H9 (cell line): ENCODE measurements at regions not wholly inside any gene's neighbourhood (a gene's known extent, or its start where the extent isn't known, plus 50 kb on each side); places are given as distances from the start of the nearest gene placed in this dataset.

Source experiments
- DNase-seq: peaks from one replicate; pipeline ENCODE4 v3.0.0-alpha.2; 2017
- H2AFZ ChIP-seq: one replicate; pipeline ENCODE4 v1.6.1; 2013; ENCODE audit warnings: mild to moderate bottlenecking, low read length, control low read depth, moderate library complexity
- H2AK5ac ChIP-seq: 2 replicates; pipeline ENCODE4 v1.6.1; 2013; ENCODE audit warnings: low read length, control low read depth, mixed read lengths; ENCODE audit not compliant: insufficient read length
- H2BK120ac ChIP-seq: one replicate; pipeline ENCODE4 v1.6.1; 2013; ENCODE audit warnings: low read depth, mild to moderate bottlenecking, low read length, control low read depth, inconsistent platforms; ENCODE audit not compliant: poor library complexity, severe bottlenecking
- H2BK12ac ChIP-seq: 2 replicates; pipeline ENCODE4 v1.6.1; 2013; ENCODE audit warnings: low read length, control low read depth, mixed read lengths, low read depth; ENCODE audit not compliant: insufficient read length
- H2BK15ac ChIP-seq: 2 replicates; pipeline ENCODE4 v1.6.1; 2013; ENCODE audit warnings: low read depth, low read length, control low read depth
- H2BK20ac ChIP-seq: one replicate; pipeline ENCODE4 v1.6.1; 2013; ENCODE audit warnings: low read depth, mild to moderate bottlenecking, low read length, control low read depth, inconsistent platforms; ENCODE audit not compliant: poor library complexity, severe bottlenecking
- H2BK5ac ChIP-seq: 2 replicates; pipeline ENCODE4 v1.6.1; 2013; ENCODE audit warnings: low read length, control low read depth, mixed read lengths; ENCODE audit not compliant: insufficient read length
- H3K14ac ChIP-seq: 2 replicates; pipeline ENCODE4 v1.6.1; 2013; ENCODE audit warnings: low read length, control low read depth; ENCODE audit not compliant: insufficient read depth
- H3K18ac ChIP-seq: 2 replicates; pipeline ENCODE4 v1.6.1; 2013; ENCODE audit warnings: low read depth, mild to moderate bottlenecking, mixed read lengths, low read length, control low read depth; ENCODE audit not compliant: insufficient read length
- H3K23ac ChIP-seq: 2 replicates; pipeline ENCODE4 v1.6.1; 2013; ENCODE audit warnings: low read length, control low read depth, mixed read lengths, low read depth; ENCODE audit not compliant: insufficient read length
- H3K23me2 ChIP-seq: 2 replicates; pipeline ENCODE4 v1.6.1; 2013; ENCODE audit warnings: low read depth, mild to moderate bottlenecking, mixed read lengths, low read length, control low read depth; ENCODE audit not compliant: insufficient read length, poor library complexity, severe bottlenecking
- H3K27ac ChIP-seq: 2 replicates; pipeline ENCODE4 v1.5.1; 2013; ENCODE audit warnings: low read length, control low read depth, mixed read lengths, low read depth; ENCODE audit not compliant: insufficient read length
- H3K27me3 ChIP-seq: 2 replicates; pipeline ENCODE4 v1.6.1; 2013; ENCODE audit warnings: low read length, control low read depth, inconsistent platforms; ENCODE audit not compliant: insufficient read depth
- H3K4ac ChIP-seq: 2 replicates; pipeline ENCODE4 v1.6.1; 2013; ENCODE audit warnings: low read depth, mild to moderate bottlenecking, control low read depth, inconsistent platforms, low read length, moderate library complexity
- H3K4me1 ChIP-seq: 2 replicates; pipeline ENCODE4 v1.6.1; 2013; ENCODE audit warnings: low read length, control low read depth, inconsistent platforms; ENCODE audit not compliant: insufficient read depth
- H3K4me2 ChIP-seq: 2 replicates; pipeline ENCODE4 v1.6.1; 2013; ENCODE audit warnings: low read length, control low read depth, mixed read lengths; ENCODE audit not compliant: insufficient read length, insufficient read depth
- H3K56ac ChIP-seq: 2 replicates; pipeline ENCODE4 v1.6.1; 2013; ENCODE audit warnings: low read depth, mild to moderate bottlenecking, mixed read lengths, low read length, control low read depth; ENCODE audit not compliant: insufficient read length
- H3K79me1 ChIP-seq: 2 replicates; pipeline ENCODE4 v1.6.1; 2013; ENCODE audit warnings: low read depth, mild to moderate bottlenecking, moderate library complexity, low read length, control low read depth, inconsistent platforms; ENCODE audit not compliant: insufficient read depth, poor library complexity, severe bottlenecking
- H3K79me2 ChIP-seq: 2 replicates; pipeline ENCODE4 v1.6.1; 2013; ENCODE audit warnings: low read length, control low read depth, inconsistent platforms; ENCODE audit not compliant: insufficient read depth
- H3K9ac ChIP-seq: 2 replicates; pipeline ENCODE4 v1.6.1; 2013; ENCODE audit warnings: low read length, control low read depth, mixed read lengths; ENCODE audit not compliant: insufficient read length; ENCODE audit errors: extremely low read depth
- H3K9me3 ChIP-seq: one replicate; pipeline ENCODE4 v1.6.1; 2013; ENCODE audit warnings: low read depth, low read length, inconsistent platforms; ENCODE audit not compliant: control insufficient read depth
- H3T11ph ChIP-seq: one replicate; pipeline ENCODE4 v1.6.1; 2013; ENCODE audit warnings: mild to moderate bottlenecking, low read length, control low read depth, inconsistent platforms
- H4K20me1 ChIP-seq: one replicate; pipeline ENCODE4 v1.6.1; 2013; ENCODE audit not compliant: control insufficient read depth, insufficient read length, insufficient read depth
- H4K5ac ChIP-seq: 2 replicates; pipeline ENCODE4 v1.6.1; 2013; ENCODE audit warnings: low read depth, mild to moderate bottlenecking, mixed read lengths, low read length, control low read depth; ENCODE audit not compliant: insufficient read length
- H4K8ac ChIP-seq: replicated peaks from 2 replicates; pipeline ENCODE4 v1.6.1; 2013; ENCODE audit warnings: low read length, control low read depth, mixed read lengths, low read depth; ENCODE audit not compliant: insufficient read length
- H4K91ac ChIP-seq: 2 replicates; pipeline ENCODE4 v1.6.1; 2013; ENCODE audit warnings: low read depth, mild to moderate bottlenecking, moderate library complexity, mixed read lengths, low read length, control low read depth; ENCODE audit not compliant: insufficient read length
- H3K27ac Mint-ChIP-seq, 3 experiments: 2 replicates in 2 of 3; 3 replicates in 1 of 3; pipeline ENCODE4 v1.8.0; 2020 to 2021; ENCODE audit warnings: mixed read lengths in 3 of 3, mild to moderate bottlenecking in 1 of 3, moderate library complexity in 1 of 3
- H3K27me3 Mint-ChIP-seq: 2 replicates; pipeline ENCODE4 v1.8.0; 2021; ENCODE audit warnings: low read depth, mild to moderate bottlenecking, moderate library complexity, mixed read lengths
- H3K36me3 Mint-ChIP-seq, 3 experiments: 2 replicates in 2 of 3; 3 replicates in 1 of 3; pipeline ENCODE4 v1.8.0; 2020 to 2021; ENCODE audit warnings: low read depth in 3 of 3, mixed read lengths in 3 of 3; ENCODE audit not compliant: insufficient read depth in 1 of 3
- H3K4me1 Mint-ChIP-seq, 2 experiments: 2 replicates each; pipeline ENCODE4 v1.8.0; 2020; ENCODE audit warnings: mixed read lengths in 2 of 2
- H3K4me3 Mint-ChIP-seq, 2 experiments: 2 replicates in 1 of 2; 3 replicates in 1 of 2; pipeline ENCODE4 v1.8.0; 2020 to 2021; ENCODE audit warnings: mild to moderate bottlenecking in 2 of 2, mixed read lengths in 2 of 2, moderate library complexity in 1 of 2
- H3K9me3 Mint-ChIP-seq, 2 experiments: 2 replicates in 1 of 2; 3 replicates in 1 of 2; pipeline ENCODE4 v1.8.0; 2020; ENCODE audit warnings: mild to moderate bottlenecking in 2 of 2, mixed read lengths in 2 of 2, moderate library complexity in 1 of 2
- CTCF ChIP-seq: fragments of 200-600 bp; sonication (generic); conservative IDR thresholded peaks from 3 replicates; pipeline ENCODE4 v1.8.0; 2021; ENCODE audit warnings: antibody characterized with exemption, mild to moderate bottlenecking
- WGBS: extraction: QIAGEN DNeasy Blood & Tissue Kit; methylation state at CpG from one replicate; pipeline ENCODE4 v1.1.7; 2013; ENCODE audit warnings: missing lambda C conversion rate, low lambda C conversion rate, mixed read lengths; ENCODE audit not compliant: insufficient read length; ENCODE audit errors: extremely low coverage; 5-methylcytosine and 5-hydroxymethylcytosine counted together

DNA sequence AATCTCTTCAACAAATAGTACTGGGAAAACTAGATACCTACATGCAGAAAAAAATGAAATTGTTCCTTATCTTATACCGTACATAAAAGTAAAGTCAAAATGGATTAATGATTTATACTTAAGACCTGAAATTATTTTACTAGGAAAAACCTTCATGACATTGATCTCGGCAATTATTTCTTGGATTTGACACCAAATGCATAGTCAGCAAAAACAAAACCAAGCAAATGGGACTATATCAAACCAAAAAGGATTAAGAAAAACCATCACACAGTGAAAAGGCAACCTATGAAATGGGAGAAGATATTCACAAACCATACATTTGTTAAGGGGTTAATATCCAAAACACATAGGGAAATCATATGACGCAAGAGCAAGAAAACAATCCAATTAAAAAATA is 433.6 kb downstream of the LRATD1 start:
- Mint-ChIP-seq H3K9me3 (peaks cover 7 to 8% of the 10 kb centered on the region in 2 experiments; a peak in 4 of 5 replicates), H3K4me3 (no peak overlapping the region), H3K27me3 (no peaks in the 10 kb centered on the region; the same call in 1 of the 2 replicates), H3K27ac (no peak overlapping the region), H3K4me1 (peaks cover 12 to 16% of the 10 kb centered on the region in 2 experiments), H3K36me3 (peaks cover 0 to 12% (median 0%) of the 10 kb centered on the region in 3 experiments; a peak in 1 of 7 replicates)
- H3K4ac ChIP-seq, result no peak overlapping the region
- H3K27ac ChIP-seq, result no peak overlapping the region
- H3K18ac ChIP-seq, result no peak overlapping the region
- no peak overlapping the region for H4K8ac ChIP-seq
- H3K56ac ChIP-seq, result no peak overlapping the region
- H2AFZ ChIP-seq, result no peak overlapping the region
- H2AK5ac ChIP-seq, result no peak overlapping the region
- no CpG with 5 or more reads among the region's 3 CpGs for WGBS
- H3K14ac ChIP-seq, result no peak overlapping the region
- H4K91ac ChIP-seq, result no peak overlapping the region
- no peak overlapping the region for H3K4me2 ChIP-seq
- no peaks in the 10 kb centered on the region for H3K23me2 ChIP-seq
- no peak overlapping the region for H3K9ac ChIP-seq
- no peak overlapping the region for H2BK5ac ChIP-seq
- H3K9me3 ChIP-seq, result no peaks in the 10 kb centered on the region
- no peak overlapping the region for H3K23ac ChIP-seq
- no peaks in the 10 kb centered on the region for H3K27me3 ChIP-seq
- H4K20me1 ChIP-seq, result no peaks in the 10 kb centered on the region
- H2BK20ac ChIP-seq, result no peak overlapping the region
- peaks cover 3% of the 10 kb centered on the region; the same call in 1 of the 2 replicates for H3K4me1 ChIP-seq
- no peak for TF ChIP-seq CTCF
- no peak for DNase-seq
- no peak overlapping the region for H3T11ph ChIP-seq
- H3K79me2 ChIP-seq, result no peaks in the 10 kb centered on the region
- H2BK12ac ChIP-seq, result no peak overlapping the region
- H4K5ac ChIP-seq, result no peak overlapping the region
- no peak overlapping the region for H2BK120ac ChIP-seq
- no peak overlapping the region for H2BK15ac ChIP-seq
- no peaks in the 10 kb centered on the region for H3K79me1 ChIP-seq
